ENCODE measurements at regions not wholly inside any gene's neighbourhood (a gene's known extent, or its start where the extent isn't known, plus 50 kb on each side); places are given as distances from the start of the nearest gene placed in this dataset.

DNA sequence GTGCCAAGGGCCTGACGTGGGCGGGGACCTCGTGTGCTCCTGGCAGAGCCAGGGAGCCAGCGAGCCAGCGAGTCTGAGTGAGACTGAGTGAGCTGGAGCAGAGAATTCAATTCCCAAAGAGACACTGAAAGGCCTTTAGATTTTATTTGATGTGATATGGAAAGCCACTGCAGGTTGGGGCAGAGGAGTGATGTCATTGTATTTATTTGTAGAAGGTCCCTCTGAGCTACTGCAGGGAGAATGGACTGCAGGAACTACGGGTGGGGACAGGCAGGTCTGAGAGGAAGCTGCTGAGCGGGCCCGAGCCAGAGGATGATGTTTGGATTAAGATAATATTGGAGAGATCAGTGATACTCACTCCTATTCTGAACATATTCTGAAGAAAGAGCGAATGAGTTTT is 445.8 kb upstream of the ANKRD30A start:
- TF ChIP-seq RAD21 (IDR thresholded peaks at IDR 0.05; ENCODE audit: low read depth) (no peak), EZH2phosphoT487 (IDR thresholded peaks at IDR 0.05; ENCODE audit: borderline replicate concordance) (no peak)
